ENCODE measurements at regions not wholly inside any gene's neighbourhood (a gene's known extent, or its start where the extent isn't known, plus 50 kb on each side); places are given as distances from the start of the nearest gene placed in this dataset.

DNA sequence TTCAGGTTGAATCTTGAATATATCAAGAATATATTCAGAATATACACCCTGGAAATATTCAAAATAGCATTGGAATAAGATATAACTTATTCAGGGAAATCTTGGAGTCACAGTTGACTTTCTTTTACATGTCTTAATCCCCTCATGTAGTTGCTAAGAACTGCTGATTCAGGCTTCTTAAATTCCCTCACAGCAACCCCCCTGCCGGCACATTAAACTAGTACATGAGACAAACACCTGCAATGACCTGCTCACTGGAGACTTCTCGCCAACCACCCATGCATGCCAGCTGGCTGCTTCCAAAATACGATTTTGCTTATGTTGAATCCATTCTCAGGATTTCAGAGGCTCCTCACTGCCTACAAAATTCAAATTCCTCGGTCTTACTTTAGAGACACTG lies 997.1 kb downstream of the EFNB2 start:
- TF ChIP-seq CTCF (conservative IDR thresholded peaks at IDR 0.05 in 1 of 2, IDR thresholded peaks at IDR 0.05 in 1 of 2; ENCODE audit: extremely low read depth in 1 of 2, insufficient read depth in 1 of 2, low read depth in 1 of 2, low read length in 2 of 2) (no peak), EZH2 (IDR thresholded peaks at IDR 0.05; ENCODE audit: borderline replicate concordance, low read length) (no peak)

Measured in mammary epithelial cell (primary cell).